SKM-1 (cell line): ENCODE measurements at regions not wholly inside any gene's neighbourhood (a gene's known extent, or its start where the extent isn't known, plus 50 kb on each side); places are given as distances from the start of the nearest gene placed in this dataset.
A peak's percentile ranks its signal among the peaks of the same experiment; 100 is the strongest.
"Not testable (repeated sequence)": the region's sequence is repeated elsewhere in the genome, so short reads cannot be mapped to it uniquely, and the experiment has no call there.

Source experiments
- DNase-seq: peaks from one replicate; lab custom pipeline; 2025; ENCODE audit not compliant: unreplicated experiment; lab: John Stamatoyannopoulos, UW

GRCh38 chr4:184335520-184335919 lies 117.8 kb upstream of the ENPP6 start:
- DNase-seq = no peak

GRCh38 chr4:184333446-184333845 lies 115.8 kb upstream of the ENPP6 start:
- not testable (repeated sequence) for DNase-seq

GRCh38 chr4:184331268-184331995 lies 113.8 kb upstream of the ENPP6 start:
- DNase-seq = peak; percentile 25

- not testable (repeated sequence) for DNase-seq
These were observed 112.9 kb upstream of the ENPP6 start for GRCh38 chr4:184330517-184331094.

- DNase-seq = no peak
These were observed 112.2 kb upstream of the ENPP6 start for GRCh38 chr4:184329659-184330400.

- no peak for DNase-seq
These were observed 111.6 kb upstream of the ENPP6 start for GRCh38 chr4:184329235-184329634.

- no peak for DNase-seq
These were observed 110.5 kb upstream of the ENPP6 start for GRCh38 chr4:184328022-184328736.

GRCh38 chr4:184324939-184325477 lies 107.3 kb upstream of the ENPP6 start:
- DNase-seq = no peak

GRCh38 chr4:184322328-184323025 lies 104.8 kb upstream of the ENPP6 start:
- DNase-seq = no peak

GRCh38 chr4:184320631-184321030 lies 103.0 kb upstream of the ENPP6 start:
- DNase-seq = no peak

- no peak for DNase-seq
These were observed 101.2 kb upstream of the ENPP6 start for GRCh38 chr4:184318852-184319251.

- DNase-seq = no peak
These were observed 99.7 kb upstream of the ENPP6 start for GRCh38 chr4:184317234-184317918.

- DNase-seq = no peak
These were observed 99.1 kb upstream of the ENPP6 start for GRCh38 chr4:184316821-184317220.

- DNase-seq = no peak
These were observed 98.1 kb upstream of the ENPP6 start for GRCh38 chr4:184315675-184316359.

- DNase-seq = peak; percentile 37
These were observed 96.3 kb upstream of the ENPP6 start for GRCh38 chr4:184313702-184314659.

- DNase-seq = no peak
These were observed 95.4 kb upstream of the ENPP6 start for GRCh38 chr4:184313058-184313581.

- DNase-seq = no peak
These were observed 94.5 kb upstream of the ENPP6 start for GRCh38 chr4:184312126-184312525.
